ENCODE measurements at regions not wholly inside any gene's neighbourhood (a gene's known extent, or its start where the extent isn't known, plus 50 kb on each side); places are given as distances from the start of the nearest gene placed in this dataset.

GRCh38 chr13:31594056-31594455 lies 145.3 kb upstream of the RXFP2 start:
- Histone ChIP-seq H3K4me2 (ENCODE audit: low read length) (no peak overlapping the region), H3K27ac (ENCODE audit: low read depth, low read length, poor library complexity, severe bottlenecking) (no peak overlapping the region), H3K36me3 (ENCODE audit: insufficient read depth, low read length) (no peaks in the 10 kb centered on the region), H4K20me1 (ENCODE audit: insufficient read depth, low read length) (no peaks in the 10 kb centered on the region), H3K4me3 (ENCODE audit: low read depth, low read length, poor library complexity, severe bottlenecking) (no peak overlapping the region), H3K79me2 (ENCODE audit: insufficient read depth, low read depth, low read length) (no peaks in the 10 kb centered on the region), H3K4me1 (ENCODE audit: insufficient read depth, low read length, poor library complexity, severe bottlenecking) (no peaks in the 10 kb centered on the region), H3K9me2 (ENCODE audit: insufficient read depth, low read length) (no peaks in the 10 kb centered on the region), H3K9me3 (ENCODE audit: low read length) (no peaks in the 10 kb centered on the region), H2AFZ (ENCODE audit: low read length) (no peak overlapping the region)
- no TSS peak for BruUV-seq (replicated peaks)
- CTCF ChIA-PET (ENCODE audit: unreplicated experiment): no interaction called here
- intact Hi-C loops (cut with micrococcal nuclease; ENCODE audit: unreplicated experiment): no loop called here
- TF ChIP-seq EZH2phosphoT487 (IDR thresholded peaks at IDR 0.05; ENCODE audit: borderline replicate concordance, low read depth, low read length) (no peak), CTCF (conservative IDR thresholded peaks at IDR 0.05; ENCODE audit: low read length) (no peak)
- POLR2A ChIA-PET: no interaction called here
- DNase-seq (ENCODE audit: low spot score): no peak

- TF ChIP-seq CTCF (conservative IDR thresholded peaks at IDR 0.05; ENCODE audit: low read length): no peak
- no peak for TF ChIP-seq EZH2phosphoT487 (IDR thresholded peaks at IDR 0.05; ENCODE audit: borderline replicate concordance, low read depth, low read length)
- no peak overlapping the region for H3K4me3 ChIP-seq (ENCODE audit: low read depth, low read length, poor library complexity, severe bottlenecking)
- intact Hi-C loops (cut with micrococcal nuclease; ENCODE audit: unreplicated experiment): no loop called here
- H3K9me3 ChIP-seq (ENCODE audit: low read length): no peaks in the 10 kb centered on the region
- no peak overlapping the region for H2AFZ ChIP-seq (ENCODE audit: low read length)
- H3K27ac ChIP-seq (ENCODE audit: low read depth, low read length, poor library complexity, severe bottlenecking): no peak overlapping the region
- no peaks in the 10 kb centered on the region for H3K36me3 ChIP-seq (ENCODE audit: insufficient read depth, low read length)
- BruUV-seq (replicated peaks): no TSS peak
- ChIA-PET POLR2A (interaction anchor here (0.9 kb wide), 1 partner anchor 10 kb away, joined by 6 read pairs; no protein-coding TSS in a partner anchor), CTCF (ENCODE audit: unreplicated experiment) (no interaction called here)
- H3K4me1 ChIP-seq (ENCODE audit: insufficient read depth, low read length, poor library complexity, severe bottlenecking): no peaks in the 10 kb centered on the region
- no peaks in the 10 kb centered on the region for H3K79me2 ChIP-seq (ENCODE audit: insufficient read depth, low read depth, low read length)
- H3K4me2 ChIP-seq (ENCODE audit: low read length): no peak overlapping the region
- no peak for DNase-seq (ENCODE audit: low spot score)
- H3K9me2 ChIP-seq (ENCODE audit: insufficient read depth, low read length): no peaks in the 10 kb centered on the region
- H4K20me1 ChIP-seq (ENCODE audit: insufficient read depth, low read length): no peaks in the 10 kb centered on the region
Observed at GRCh38 chr13:31595563-31595962, 143.8 kb upstream of the RXFP2 start.

- H3K79me2 ChIP-seq (ENCODE audit: insufficient read depth, low read depth, low read length): no peaks in the 10 kb centered on the region
- H3K9me3 ChIP-seq (ENCODE audit: low read length): no peaks in the 10 kb centered on the region
- no peak overlapping the region for H3K4me3 ChIP-seq (ENCODE audit: low read depth, low read length, poor library complexity, severe bottlenecking)
- H3K36me3 ChIP-seq (ENCODE audit: insufficient read depth, low read length): no peaks in the 10 kb centered on the region
- no peak for DNase-seq (ENCODE audit: low spot score)
- no peaks in the 10 kb centered on the region for H3K9me2 ChIP-seq (ENCODE audit: insufficient read depth, low read length)
- no peak overlapping the region for H3K27ac ChIP-seq (ENCODE audit: low read depth, low read length, poor library complexity, severe bottlenecking)
- H3K4me2 ChIP-seq (ENCODE audit: low read length): no peak overlapping the region
- no peaks in the 10 kb centered on the region for H3K4me1 ChIP-seq (ENCODE audit: insufficient read depth, low read length, poor library complexity, severe bottlenecking)
- BruUV-seq (replicated peaks): no TSS peak
- no peaks in the 10 kb centered on the region for H4K20me1 ChIP-seq (ENCODE audit: insufficient read depth, low read length)
- intact Hi-C loops (cut with micrococcal nuclease; ENCODE audit: unreplicated experiment): no loop called here
- ChIA-PET POLR2A (interaction anchor here (0.8 kb wide), 1 partner anchor 80 kb away, joined by 3 read pairs; no protein-coding TSS in a partner anchor), CTCF (ENCODE audit: unreplicated experiment) (no interaction called here)
- TF ChIP-seq EZH2phosphoT487 (IDR thresholded peaks at IDR 0.05; ENCODE audit: borderline replicate concordance, low read depth, low read length): no peak
- TF ChIP-seq CTCF (conservative IDR thresholded peaks at IDR 0.05; ENCODE audit: low read length): no peak
- no peak overlapping the region for H2AFZ ChIP-seq (ENCODE audit: low read length)
Observed at GRCh38 chr13:31598990-31599389, 140.3 kb upstream of the RXFP2 start.
